ENCODE measurements at regions not wholly inside any gene's neighbourhood (a gene's known extent, or its start where the extent isn't known, plus 50 kb on each side); places are given as distances from the start of the nearest gene placed in this dataset.

- Histone ChIP-seq H3K27me3 (no peaks in the 10 kb centered on the region), H3K4me3 (ENCODE audit: low read depth, low read length) (no peak overlapping the region), H3K36me3 (no peaks in the 10 kb centered on the region), H3K4me1 (no peaks in the 10 kb centered on the region; the same call in 1 of the 2 replicates), H3K9me3 (no peaks in the 10 kb centered on the region)
- DNase-seq = no peak
- no peak for TF ChIP-seq CTCF (IDR thresholded peaks at IDR 0.05; ENCODE audit: low read depth, low read length)
These were observed 81.9 kb upstream of the TRABD2B start for GRCh38 chr1:48079096-48079495.

GRCh38 chr1:48077795-48078222 is 80.6 kb upstream of the TRABD2B start:
- TF ChIP-seq CTCF (IDR thresholded peaks at IDR 0.05; ENCODE audit: low read depth, low read length) = no peak
- no peaks in the 10 kb centered on the region for H3K27me3 ChIP-seq
- H3K4me1 ChIP-seq = no peaks in the 10 kb centered on the region; the same call in 1 of the 2 replicates
- DNase-seq = no peak
- no peaks in the 10 kb centered on the region for H3K36me3 ChIP-seq
- no peaks in the 10 kb centered on the region for H3K9me3 ChIP-seq
- no peak overlapping the region for H3K4me3 ChIP-seq (ENCODE audit: low read depth, low read length)

GRCh38 chr1:48076017-48076416 is 78.8 kb upstream of the TRABD2B start:
- Histone ChIP-seq H3K4me3 (ENCODE audit: low read depth, low read length) (no peak overlapping the region), H3K9me3 (no peaks in the 10 kb centered on the region), H3K36me3 (no peaks in the 10 kb centered on the region), H3K27me3 (no peaks in the 10 kb centered on the region), H3K4me1 (no peaks in the 10 kb centered on the region)
- TF ChIP-seq CTCF (IDR thresholded peaks at IDR 0.05; ENCODE audit: low read depth, low read length) = no peak
- no peak for DNase-seq

GRCh38 chr1:48073798-48074530 is 76.8 kb upstream of the TRABD2B start:
- H3K27me3 ChIP-seq = no peaks in the 10 kb centered on the region
- TF ChIP-seq CTCF (IDR thresholded peaks at IDR 0.05; ENCODE audit: low read depth, low read length) = no peak
- H3K4me3 ChIP-seq (ENCODE audit: low read depth, low read length) = no peak overlapping the region
- no peaks in the 10 kb centered on the region for H3K36me3 ChIP-seq
- DNase-seq = no peak
- no peaks in the 10 kb centered on the region for H3K4me1 ChIP-seq
- H3K9me3 ChIP-seq = no peaks in the 10 kb centered on the region

GRCh38 chr1:48071513-48071912 is 74.3 kb upstream of the TRABD2B start:
- DNase-seq = no peak
- no peaks in the 10 kb centered on the region for H3K27me3 ChIP-seq
- H3K36me3 ChIP-seq = no peaks in the 10 kb centered on the region
- no peaks in the 10 kb centered on the region for H3K4me1 ChIP-seq
- no peaks in the 10 kb centered on the region for H3K9me3 ChIP-seq
- no peak for TF ChIP-seq CTCF (IDR thresholded peaks at IDR 0.05; ENCODE audit: low read depth, low read length)
- no peak overlapping the region for H3K4me3 ChIP-seq (ENCODE audit: low read depth, low read length)

GRCh38 chr1:48070396-48070750 is 73.2 kb upstream of the TRABD2B start:
- Histone ChIP-seq H3K36me3 (no peaks in the 10 kb centered on the region), H3K4me1 (no peaks in the 10 kb centered on the region), H3K9me3 (no peaks in the 10 kb centered on the region), H3K27me3 (no peaks in the 10 kb centered on the region), H3K4me3 (ENCODE audit: low read depth, low read length) (no peak overlapping the region)
- DNase-seq = no peak
- TF ChIP-seq CTCF (IDR thresholded peaks at IDR 0.05; ENCODE audit: low read depth, low read length) = no peak

Data from BE2C (cell line).